ENCODE measurements at regions not wholly inside any gene's neighbourhood (a gene's known extent, or its start where the extent isn't known, plus 50 kb on each side); places are given as distances from the start of the nearest gene placed in this dataset. TPM values are rescaled to one million over a fixed set of nuclear protein-coding genes. Genes with fewer than 3 reads are reported as not detected.

DNA sequence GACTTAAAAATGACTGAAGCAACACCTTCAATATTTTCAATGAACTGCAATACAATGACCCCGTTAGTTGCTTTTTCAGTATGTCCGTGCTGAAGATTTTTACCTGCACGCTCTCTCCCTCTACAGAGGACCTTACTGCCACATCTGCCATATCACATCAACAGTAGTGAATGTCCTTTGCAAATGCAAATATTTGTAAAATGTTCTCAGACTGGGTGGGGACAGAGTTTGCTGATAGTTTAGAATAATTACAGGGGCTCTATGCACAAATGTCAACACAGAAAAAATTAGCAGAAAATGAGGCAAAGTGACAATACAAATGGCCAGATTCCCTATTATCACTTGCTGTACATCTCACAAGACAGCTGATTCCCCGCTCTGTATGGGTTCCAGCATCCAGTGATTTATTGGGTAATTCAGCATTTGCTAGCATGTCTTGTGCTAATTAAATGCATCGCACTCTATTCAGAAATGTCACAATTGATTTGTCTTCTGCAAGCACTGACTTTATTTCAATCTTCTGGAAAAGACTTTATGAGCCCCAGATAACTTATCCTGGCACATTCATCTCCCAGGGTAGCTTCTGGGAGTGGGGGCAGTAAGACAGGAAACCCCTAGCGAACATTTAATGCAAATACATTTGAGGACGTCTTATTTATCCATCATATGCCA is 69.1 kb upstream of the PTER start:
- no peak overlapping the region for H3K4me2 ChIP-seq (ENCODE audit: unreplicated experiment)
- no peaks in the 10 kb centered on the region for H3K9me2 ChIP-seq (ENCODE audit: insufficient read depth)
- H3K27me3 ChIP-seq (replicated peaks; ENCODE audit: insufficient read depth): no peaks in the 10 kb centered on the region
- H3F3A ChIP-seq (ENCODE audit: insufficient read depth): no peaks in the 10 kb centered on the region
- H3K79me2 ChIP-seq (ENCODE audit: insufficient read depth): no peaks in the 10 kb centered on the region
- no peak overlapping the region for H3K27ac ChIP-seq
- WGBS, 2 experiments (ENCODE audit: low coverage in 1 of 2, low lambda C conversion rate in 2 of 2, missing lambda C conversion rate in 2 of 2): 30 to 31% methylated on average over 7 of the region's 7 CpGs
- no peaks in the 10 kb centered on the region for H4K20me1 ChIP-seq (ENCODE audit: insufficient read depth)
- H3K9me3 ChIP-seq (ENCODE audit: low read depth): no peaks in the 10 kb centered on the region
- no peak overlapping the region for H2AFZ ChIP-seq
- H3K9ac ChIP-seq: no peak overlapping the region
- TF ChIP-seq EZH2phosphoT487 (IDR thresholded peaks at IDR 0.05; ENCODE audit: insufficient read depth, low read depth) (no peak), EZH2 (IDR thresholded peaks at IDR 0.05; ENCODE audit: insufficient read depth, poor library complexity, severe bottlenecking) (no peak)
- H3K4me3 ChIP-seq: no peak overlapping the region
- in situ Hi-C loops (cut with MboI): no loop called here
- no peak for DNase-seq
- no peaks in the 10 kb centered on the region for H3K36me3 ChIP-seq (ENCODE audit: low read depth)
- H3K4me1 ChIP-seq (ENCODE audit: insufficient read depth): no peaks in the 10 kb centered on the region

DNA sequence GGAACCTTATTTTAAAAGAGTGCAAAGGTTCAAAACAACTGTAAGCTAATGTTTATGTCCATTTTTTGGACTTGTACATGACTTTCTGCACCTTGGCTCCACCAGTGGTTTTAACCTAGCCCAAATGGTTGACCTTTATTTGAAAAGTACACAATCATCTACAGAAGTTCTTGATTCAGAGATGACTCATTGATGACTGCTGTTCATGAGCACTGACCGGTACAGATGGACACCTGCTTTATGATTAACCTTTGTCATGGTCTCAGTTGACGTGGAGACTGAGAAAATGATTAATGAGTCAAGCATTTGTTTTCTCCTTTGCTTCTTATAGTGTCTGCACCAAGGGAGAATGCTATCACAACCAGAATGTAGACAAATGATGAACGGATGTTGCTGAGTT is 55.7 kb upstream of the PTER start:
- H3K9ac ChIP-seq: no peak overlapping the region
- no peak for DNase-seq
- no peaks in the 10 kb centered on the region for H4K20me1 ChIP-seq (ENCODE audit: insufficient read depth)
- no peak for TF ChIP-seq EZH2 (IDR thresholded peaks at IDR 0.05; ENCODE audit: insufficient read depth, poor library complexity, severe bottlenecking)
- no peaks in the 10 kb centered on the region for H3K36me3 ChIP-seq (ENCODE audit: low read depth)
- no peaks in the 10 kb centered on the region for H3K27me3 ChIP-seq (replicated peaks; ENCODE audit: insufficient read depth)
- no peak overlapping the region for H2AFZ ChIP-seq
- in situ Hi-C loops (cut with MboI): no loop called here
- no peaks in the 10 kb centered on the region for H3K9me2 ChIP-seq (ENCODE audit: insufficient read depth)
- no peaks in the 10 kb centered on the region for H3F3A ChIP-seq (ENCODE audit: insufficient read depth)
- no peaks in the 10 kb centered on the region for H3K79me2 ChIP-seq (ENCODE audit: insufficient read depth)
- H3K27ac ChIP-seq: no peak overlapping the region
- WGBS, 2 experiments (ENCODE audit: low coverage in 1 of 2, low lambda C conversion rate in 2 of 2, missing lambda C conversion rate in 2 of 2): 47 to 52% methylated on average over 3 of the region's 3 CpGs
- H3K4me1 ChIP-seq (ENCODE audit: insufficient read depth): no peaks in the 10 kb centered on the region
- no peak overlapping the region for H3K4me2 ChIP-seq (ENCODE audit: unreplicated experiment)
- no peak overlapping the region for H3K4me3 ChIP-seq
- H3K9me3 ChIP-seq (ENCODE audit: low read depth): no peaks in the 10 kb centered on the region

DNA sequence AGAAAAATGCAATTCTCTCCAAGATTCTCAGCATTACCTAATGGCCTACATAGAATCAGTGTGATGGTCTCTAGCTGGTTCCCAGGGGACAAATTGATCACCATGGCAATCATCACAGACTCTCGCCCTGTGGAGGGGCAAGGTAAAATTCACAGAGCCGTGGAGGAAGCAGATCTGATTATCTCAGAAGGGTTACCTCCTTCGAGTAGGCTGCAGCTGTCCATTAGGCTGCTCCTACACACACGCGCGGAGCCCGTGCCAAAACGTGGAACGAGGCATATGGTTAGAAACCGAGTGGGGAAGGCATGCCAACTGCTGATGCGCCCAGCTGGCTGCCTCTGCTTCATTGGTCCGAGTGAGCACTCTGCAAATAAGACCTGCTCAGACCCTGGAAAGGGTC is 52.8 kb upstream of the PTER start:
- Histone ChIP-seq H3K9me3 (ENCODE audit: low read depth) (no peaks in the 10 kb centered on the region), H3K4me1 (ENCODE audit: insufficient read depth) (no peaks in the 10 kb centered on the region), H3K27ac (no peak overlapping the region), H3K36me3 (ENCODE audit: low read depth) (no peaks in the 10 kb centered on the region), H3K4me3 (no peak overlapping the region), H3K79me2 (ENCODE audit: insufficient read depth) (no peaks in the 10 kb centered on the region), H2AFZ (no peak overlapping the region), H3K9me2 (ENCODE audit: insufficient read depth) (no peaks in the 10 kb centered on the region), H3K9ac (no peak overlapping the region), H4K20me1 (ENCODE audit: insufficient read depth) (no peaks in the 10 kb centered on the region), H3F3A (ENCODE audit: insufficient read depth) (no peaks in the 10 kb centered on the region), H3K4me2 (ENCODE audit: unreplicated experiment) (no peak overlapping the region), H3K27me3 (replicated peaks; ENCODE audit: insufficient read depth) (no peaks in the 10 kb centered on the region)
- in situ Hi-C loops (cut with MboI): no loop called here
- no peak for TF ChIP-seq EZH2phosphoT487 (IDR thresholded peaks at IDR 0.05; ENCODE audit: insufficient read depth, low read depth)
- no peak for TF ChIP-seq EZH2 (IDR thresholded peaks at IDR 0.05; ENCODE audit: insufficient read depth, poor library complexity, severe bottlenecking)
- 32 to 37% methylated on average over 12 of the region's 12 CpGs for WGBS, 2 experiments (ENCODE audit: low coverage in 1 of 2, low lambda C conversion rate in 2 of 2, missing lambda C conversion rate in 2 of 2)
- no peak for DNase-seq

DNA sequence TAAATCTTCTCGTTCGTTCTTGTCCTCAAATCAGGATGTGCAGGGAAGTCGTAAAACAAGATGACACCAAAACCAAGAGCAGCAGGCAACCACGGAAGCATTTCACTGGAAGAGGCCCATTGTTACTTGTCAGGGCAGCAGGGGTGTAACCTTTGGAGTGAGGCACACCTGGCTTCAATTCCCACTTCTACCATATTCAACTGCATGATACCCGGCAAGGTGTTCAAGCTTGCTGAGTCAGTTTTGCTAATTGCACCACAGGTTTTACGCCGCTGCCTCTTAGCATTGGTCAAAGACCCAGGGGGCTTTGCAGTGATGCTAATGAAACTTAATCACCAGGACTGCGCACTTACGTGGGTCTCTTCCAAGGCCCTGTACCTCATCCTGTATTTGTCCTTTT is 50.0 kb upstream of the PTER start:
- no peaks in the 10 kb centered on the region for H3K4me1 ChIP-seq (ENCODE audit: insufficient read depth)
- in situ Hi-C loops (cut with MboI): no loop called here
- no peak overlapping the region for H3K4me2 ChIP-seq (ENCODE audit: unreplicated experiment)
- no peaks in the 10 kb centered on the region for H3F3A ChIP-seq (ENCODE audit: insufficient read depth)
- H3K27me3 ChIP-seq (replicated peaks; ENCODE audit: insufficient read depth): no peaks in the 10 kb centered on the region
- no peak overlapping the region for H3K4me3 ChIP-seq
- H3K9me3 ChIP-seq (ENCODE audit: low read depth): no peaks in the 10 kb centered on the region
- TF ChIP-seq EZH2 (IDR thresholded peaks at IDR 0.05; ENCODE audit: insufficient read depth, poor library complexity, severe bottlenecking) (no peak), EZH2phosphoT487 (IDR thresholded peaks at IDR 0.05; ENCODE audit: insufficient read depth, low read depth) (no peak)
- no peaks in the 10 kb centered on the region for H3K9me2 ChIP-seq (ENCODE audit: insufficient read depth)
- 34% methylated on average over 9 of the region's 9 CpGs for WGBS, 2 experiments (ENCODE audit: low coverage in 1 of 2, low lambda C conversion rate in 2 of 2, missing lambda C conversion rate in 2 of 2)
- no peak overlapping the region for H3K27ac ChIP-seq
- H3K79me2 ChIP-seq (ENCODE audit: insufficient read depth): no peaks in the 10 kb centered on the region
- H2AFZ ChIP-seq: no peak overlapping the region
- no peak overlapping the region for H3K9ac ChIP-seq
- no peaks in the 10 kb centered on the region for H4K20me1 ChIP-seq (ENCODE audit: insufficient read depth)
- DNase-seq: no peak
- no peaks in the 10 kb centered on the region for H3K36me3 ChIP-seq (ENCODE audit: low read depth)

Small RNA genes lying in the stretch of these regions (small RNA-seq; reads per million reads assigned to genes)
- gene RF00322 (ENCODE audit: low read depth, low replicate concordance): not detected
- not detected for gene RNU6-1075P (ENCODE audit: low read depth, low replicate concordance)
